Heart left ventricle (tissue), 16 donors: ENCODE measurements at regions not wholly inside any gene's neighbourhood (a gene's known extent, or its start where the extent isn't known, plus 50 kb on each side); places are given as distances from the start of the nearest gene placed in this dataset.

Experiments used
- ATAC-seq, 4 donors: fragments of 200-7000 bp; cut with Tn5 transposase; one replicate each; pipeline ENCODE4 v1.9.1; 2020 to 2022; ENCODE audit warnings: moderate library complexity in 4 of 4, mild to moderate bottlenecking in 3 of 4, moderate number of reproducible peaks in 1 of 4
- DNase-seq, 5 donors: peaks; one replicate each; pipeline ENCODE4 v3.0.0-alpha.2; 2020
- H3K27ac ChIP-seq, 12 donors: fragments of 200-600 bp; sonication (generic) in 4 of 12; one replicate each; pipeline versions ENCODE4 v1.5.0 to v1.8.0; 2016 to 2022; ENCODE audit warnings: mild to moderate bottlenecking in 2 of 12
- H3K27me3 ChIP-seq, 9 donors: fragments of 200-600 bp; sonication (generic) in 2 of 9; one replicate each; pipeline versions ENCODE4 v1.5.1 to v1.8.0; 2016 to 2022; ENCODE audit warnings: mild to moderate bottlenecking in 3 of 9
- H3K36me3 ChIP-seq, 9 donors: fragments of 200-600 bp; sonication (generic) in 2 of 9; one replicate each; pipeline versions ENCODE4 v1.5.0 to v1.8.0; 2018 to 2022; ENCODE audit warnings: mild to moderate bottlenecking in 2 of 9
- H3K4me1 ChIP-seq, 12 donors: fragments of 200-600 bp; sonication (generic) in 4 of 12; one replicate each; pipeline versions ENCODE4 v1.5.0 to v1.8.0; 2016 to 2022; ENCODE audit warnings: mild to moderate bottlenecking in 3 of 12
- H3K4me3 ChIP-seq, 12 donors: fragments of 200-600 bp; sonication (generic) in 4 of 12; one replicate each; pipeline versions ENCODE4 v1.5.0 to v1.8.0; 2017 to 2022; ENCODE audit warnings: mild to moderate bottlenecking in 9 of 12, moderate library complexity in 4 of 12
- H3K9me3 ChIP-seq, 12 donors: fragments of 200-600 bp; sonication (generic) in 4 of 12; one replicate each; pipeline versions ENCODE4 v1.5.0 to v1.8.0; 2016 to 2022; ENCODE audit warnings: mild to moderate bottlenecking in 1 of 12
- CTCF ChIP-seq, 12 donors: fragments of 200-600 bp; sonication (generic) in 4 of 12; IDR thresholded peaks; one replicate each; pipeline versions ENCODE4 v1.5.0 to v1.8.0; 2018 to 2022; ENCODE audit warnings: antibody characterized with exemption in 12 of 12, mild to moderate bottlenecking in 5 of 12
- POLR2A ChIP-seq, 2 donors: fragments of 450-650 bp; IDR thresholded peaks; one replicate each; pipeline ENCODE4 v1.6.1; 2017; ENCODE audit warnings: antibody characterized with exemption in 2 of 2, mild to moderate bottlenecking in 2 of 2, moderate library complexity in 2 of 2
- WGBS, 4 donors: extraction: QIAGEN DNeasy Blood & Tissue Kit in 2 of 4; methylation state at CpG; one replicate each; pipeline versions ENCODE4 v1.1.5 to v1.1.7; 2013 to 2018; 5-methylcytosine and 5-hydroxymethylcytosine counted together
- intact Hi-C, 10 donors: fragments of 100-400 bp; cut with DNase I; formaldehyde crosslinking; loops; one replicate each; pipeline versions ENCODE4 v1.11.1 to v1.14.2; 2022
- donor health status: ischemic (EF 13 %, LVEDD 7.1; RV severe dilation, severe dysfunction).
- donor health status: healthy with polysubstance abuse.
- donor health status: DM: no; HTN: yes; CAD: no.
- donor health status: DM: no; HTN: no; CAD: no.
- donor health status: ischemic (EF 25% LVEDD 6.9; RV normal size, moderate dysfunction).
- donor health status: ischemic (EF 25% LVEDD 5.7; RV mildly dilated, moderate dysfunction).
- donor health status: healthy.
- donor health status: DM: yes; HTN: yes; CAD: no.
- donor health status: ischemic (EF 35%, LVEDD 5.7; RV mildly dilated, moderate dysfunction).
- donor health status: nonischemic (EF 11% LVEDD 7.7; RV severe dilation, severe dysfunction).
- donor health status: DM: yes; HTN: yes; CAD: no.
- donor health status: PGD.
- donor health status: ischemic (EF 29% LVEDD 5.4; RV normal size, mild dysfunction).
- donor health status: nonischemic (EF 23%, LVEDD 6.1; RV moderate dilation, normal function).

DNA sequence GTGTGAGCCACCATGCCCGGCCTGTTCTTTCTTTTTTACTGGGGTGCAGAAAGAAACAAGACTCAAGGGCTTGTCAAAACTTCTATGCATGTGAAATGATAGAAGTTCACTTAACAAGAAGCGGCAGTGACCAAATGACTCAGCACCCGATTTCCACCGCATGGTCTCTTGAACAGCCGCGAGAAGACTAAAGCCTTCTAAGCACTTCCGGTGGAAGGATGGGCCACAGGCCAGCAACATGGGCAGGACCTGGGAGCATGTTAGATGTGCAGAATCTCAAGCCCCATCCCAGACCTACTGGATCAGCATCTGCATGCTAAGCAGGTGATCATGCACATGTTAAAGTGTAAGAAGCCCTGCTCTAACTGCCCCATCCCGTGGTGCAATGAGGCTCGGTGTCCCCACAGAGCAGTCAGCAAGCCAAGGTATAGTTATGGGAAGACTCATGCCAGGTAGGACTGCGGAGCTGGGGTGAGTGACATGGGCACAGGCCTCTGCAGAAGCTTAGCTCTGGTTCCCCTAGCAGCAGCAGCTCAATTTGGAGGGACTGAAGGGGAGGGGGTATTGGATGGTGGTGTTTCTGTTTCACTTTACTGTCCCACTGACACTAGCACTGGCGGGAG is 88.5 kb upstream of the HNF1B start:
- ATAC-seq = no peak
- Histone ChIP-seq H3K27ac (no peak overlapping the region), H3K9me3 (no peaks in the 10 kb centered on the region), H3K4me3 (no peak overlapping the region), H3K4me1 (peaks cover 0 to 14% (median 0%) of the 10 kb centered on the region in 12 donors), H3K36me3 (no peaks in the 10 kb centered on the region), H3K27me3 (peaks cover 0 to 13% (median 2%) of the 10 kb centered on the region in 9 donors)
- TF ChIP-seq POLR2A (IDR thresholded peaks at IDR 0.05) = no peak
- TF ChIP-seq CTCF (IDR thresholded peaks at IDR 0.05) = no peak
- intact Hi-C loops = no loop called here
- no peak for DNase-seq
- 79 to 91% (median 83%) methylated on average over 11 of the region's 11 CpGs for WGBS, 4 donors

DNA sequence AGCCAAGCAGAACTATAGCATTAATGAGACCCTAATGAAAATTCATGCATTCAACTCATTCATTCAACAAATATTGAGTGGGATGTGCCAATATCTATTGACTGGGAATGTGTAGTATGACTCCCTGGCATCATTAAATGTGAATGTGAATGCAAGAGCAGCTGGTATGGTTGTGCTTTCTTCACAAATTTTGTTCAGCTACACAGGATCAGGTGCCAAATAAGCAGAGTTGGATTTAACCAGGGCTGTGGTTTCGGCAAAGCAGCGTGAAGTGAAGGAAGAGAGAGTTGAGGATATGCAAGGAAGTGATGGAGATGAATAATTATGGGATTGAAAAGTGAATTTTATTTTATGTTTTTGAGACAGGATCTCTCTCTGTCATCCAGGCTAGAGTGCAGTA is 87.1 kb upstream of the HNF1B start:
- no peak for ATAC-seq
- H3K27me3 ChIP-seq = peaks cover 0 to 11% (median 2%) of the 10 kb centered on the region in 9 donors
- TF ChIP-seq POLR2A (IDR thresholded peaks at IDR 0.05) (no peak), CTCF (IDR thresholded peaks at IDR 0.05) (no peak)
- peaks cover 0 to 24% (median 0%) of the 10 kb centered on the region in 12 donors for H3K4me1 ChIP-seq
- intact Hi-C loops = no loop called here
- H3K9me3 ChIP-seq = no peaks in the 10 kb centered on the region
- H3K27ac ChIP-seq = no peak overlapping the region
- no peak overlapping the region for H3K4me3 ChIP-seq
- no peak for DNase-seq
- no peaks in the 10 kb centered on the region for H3K36me3 ChIP-seq
- WGBS, 4 donors = 96 to 99% (median 97%) methylated on average over 2 of the region's 2 CpGs

DNA sequence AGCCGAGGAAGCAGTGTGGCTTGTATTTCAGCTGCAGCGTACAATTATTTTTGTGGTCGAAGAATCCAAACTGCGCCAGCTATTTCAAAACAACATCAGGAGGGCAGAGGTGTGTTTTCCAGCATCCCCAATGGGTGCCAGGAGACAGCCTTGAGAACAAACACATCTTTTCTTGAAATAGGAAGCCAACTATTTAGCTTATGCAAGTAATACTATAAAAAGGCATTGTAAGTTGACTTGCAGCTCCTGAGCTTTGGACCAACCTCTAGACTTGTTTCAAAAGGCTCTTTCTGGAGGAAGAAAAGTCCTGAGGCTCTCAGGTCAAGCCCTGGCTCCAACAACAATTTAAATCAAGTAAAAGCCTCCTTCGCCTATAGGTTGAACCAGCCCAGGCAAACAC is 86.6 kb upstream of the HNF1B start:
- H3K4me1 ChIP-seq = peaks cover 0 to 29% (median 0%) of the 10 kb centered on the region in 12 donors
- TF ChIP-seq CTCF (IDR thresholded peaks at IDR 0.05) = no peak
- no peak for TF ChIP-seq POLR2A (IDR thresholded peaks at IDR 0.05)
- intact Hi-C loops = no loop called here
- no peak overlapping the region for H3K4me3 ChIP-seq
- no peak overlapping the region for H3K27ac ChIP-seq
- no peaks in the 10 kb centered on the region for H3K9me3 ChIP-seq
- WGBS, 4 donors = 95 to 96% (median 96%) methylated on average over 5 of the region's 5 CpGs
- no peaks in the 10 kb centered on the region for H3K36me3 ChIP-seq
- no peak for DNase-seq
- ATAC-seq = no peak
- H3K27me3 ChIP-seq = peaks cover 0 to 11% (median 2%) of the 10 kb centered on the region in 9 donors

- H3K36me3 ChIP-seq = no peaks in the 10 kb centered on the region
- no peaks in the 10 kb centered on the region for H3K9me3 ChIP-seq
- H3K27ac ChIP-seq = no peak overlapping the region
- intact Hi-C loops = no loop called here
- H3K27me3 ChIP-seq = peaks cover 0 to 6% (median 0%) of the 10 kb centered on the region in 9 donors
- ATAC-seq (no peak), DNase-seq (no peak)
- peaks cover 0 to 37% (median 0%) of the 10 kb centered on the region in 12 donors for H3K4me1 ChIP-seq
- TF ChIP-seq CTCF (IDR thresholded peaks at IDR 0.05) = no peak
- TF ChIP-seq POLR2A (IDR thresholded peaks at IDR 0.05) = no peak
- 85 to 88% (median 86%) methylated on average over 12 of the region's 12 CpGs for WGBS, 4 donors
- H3K4me3 ChIP-seq = no peak overlapping the region
These were observed 85.5 kb upstream of the HNF1B start for GRCh38 chr17:37830151-37830993.
